ENCODE measurements at regions not wholly inside any gene's neighbourhood (a gene's known extent, or its start where the extent isn't known, plus 50 kb on each side); places are given as distances from the start of the nearest gene placed in this dataset.
A peak's percentile ranks its signal among the peaks of the same experiment; 100 is the strongest.
"Not testable (repeated sequence)": the region's sequence is repeated elsewhere in the genome, so short reads cannot be mapped to it uniquely, and the experiment has no call there.

GRCh38 chr16:29578898-29579297 is 72.7 kb upstream of the NPIPB12 start:
- H3K4me3 Mint-ChIP-seq; H3K27ac Mint-ChIP-seq; H3K27me3 Mint-ChIP-seq (ENCODE audit: low read depth); POLR2A ChIA-PET; DNase-seq; H3K9me3 Mint-ChIP-seq (ENCODE audit: insufficient read depth); CTCF ChIA-PET: not testable (repeated sequence)
- Mint-ChIP-seq H3K36me3 (ENCODE audit: low read depth) (peaks cover 20% of the 10 kb centered on the region), H3K4me1 (ENCODE audit: low read depth) (peaks cover 26% of the 10 kb centered on the region)
- peak; percentile 68 for ATAC-seq

- ATAC-seq; DNase-seq; H3K27ac Mint-ChIP-seq; H3K27me3 Mint-ChIP-seq (ENCODE audit: low read depth); POLR2A ChIA-PET; CTCF ChIA-PET; H3K4me3 Mint-ChIP-seq; H3K9me3 Mint-ChIP-seq (ENCODE audit: insufficient read depth): not testable (repeated sequence)
- peaks cover 16% of the 10 kb centered on the region for H3K36me3 Mint-ChIP-seq (ENCODE audit: low read depth)
- H3K4me1 Mint-ChIP-seq (ENCODE audit: low read depth) = peaks cover 35% of the 10 kb centered on the region
These were observed 75.6 kb upstream of the NPIPB12 start for GRCh38 chr16:29581764-29582163.

DNA sequence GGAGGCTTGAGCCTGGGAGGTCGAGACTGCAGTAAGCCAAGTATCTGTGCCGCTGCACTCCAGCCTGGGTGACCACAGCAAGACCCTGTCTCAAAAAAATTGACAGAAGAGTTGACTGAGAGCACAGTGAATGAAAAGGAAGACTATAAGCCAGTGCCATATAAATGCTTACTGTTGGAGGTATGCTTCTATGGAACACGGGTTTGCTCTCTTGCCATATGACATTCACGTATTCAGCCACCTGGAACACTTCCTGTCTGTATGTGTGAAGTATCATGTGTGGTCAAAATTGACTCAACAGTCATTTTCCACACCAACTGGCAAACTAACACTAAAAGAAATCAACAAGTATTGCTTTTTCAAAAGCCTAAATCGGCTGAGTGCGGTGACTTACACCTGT is 71.1 kb upstream of the SPN start:
- POLR2A ChIA-PET; CTCF ChIA-PET; H3K9me3 Mint-ChIP-seq (ENCODE audit: insufficient read depth); ATAC-seq; DNase-seq; H3K27ac Mint-ChIP-seq; H3K27me3 Mint-ChIP-seq (ENCODE audit: low read depth): not testable (repeated sequence)
- peaks cover 37% of the 10 kb centered on the region for H3K4me1 Mint-ChIP-seq (ENCODE audit: low read depth)
- peak overlapping the region; percentile 56 for H3K4me3 Mint-ChIP-seq
- peaks cover 21% of the 10 kb centered on the region for H3K36me3 Mint-ChIP-seq (ENCODE audit: low read depth)

DNA sequence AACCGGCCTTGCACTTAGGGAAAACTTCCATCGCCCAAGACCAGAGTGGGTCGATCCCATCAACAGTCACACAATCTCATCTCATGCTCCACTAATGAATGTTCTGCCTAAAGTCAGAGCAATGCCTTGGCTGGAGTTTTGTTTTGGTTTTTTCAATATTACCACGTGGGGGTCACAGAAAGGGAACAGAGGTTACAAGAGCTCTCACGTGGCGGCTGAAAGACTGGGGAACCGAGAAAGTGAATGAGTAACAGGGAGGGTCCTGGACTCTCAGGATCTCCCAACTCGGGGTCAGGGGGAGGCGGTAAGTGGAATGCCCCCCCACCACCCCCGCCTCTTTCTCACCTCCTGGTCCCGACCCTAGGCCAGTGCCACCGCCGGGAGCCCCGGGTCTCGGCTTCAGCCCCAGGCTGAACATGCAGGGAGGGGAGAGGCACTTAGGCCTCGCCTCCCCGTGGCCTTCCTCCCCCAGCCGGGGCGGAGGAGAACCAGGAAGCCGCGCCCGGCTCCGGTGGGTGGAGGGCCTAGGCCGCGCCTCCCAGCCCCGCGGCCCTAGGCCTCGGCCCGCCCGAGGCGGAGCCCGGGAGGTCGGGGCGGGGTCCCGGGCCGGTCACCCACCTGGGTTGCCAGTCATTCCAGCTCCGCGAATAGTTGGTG is 68.7 kb upstream of the SPN start:
- ChIA-PET CTCF (interaction anchor here (0.6 kb wide), 1 partner anchor 73 kb away, joined by 3 read pairs; no protein-coding TSS in a partner anchor), POLR2A (interaction anchor here (1.5 kb wide), 1 partner anchor 92 kb away, joined by 4 read pairs; no protein-coding TSS in a partner anchor)
- peak overlapping the region; percentile 79 for H3K4me3 Mint-ChIP-seq
- H3K27me3 Mint-ChIP-seq (ENCODE audit: low read depth); H3K9me3 Mint-ChIP-seq (ENCODE audit: insufficient read depth): not testable (repeated sequence)
- DNase-seq = peak; percentile 73
- H3K27ac Mint-ChIP-seq = peak overlapping the region; percentile 90
- H3K36me3 Mint-ChIP-seq (ENCODE audit: low read depth) = peaks cover 17% of the 10 kb centered on the region
- peaks cover 32% of the 10 kb centered on the region for H3K4me1 Mint-ChIP-seq (ENCODE audit: low read depth)
- peak; percentile 81 for ATAC-seq

DNA sequence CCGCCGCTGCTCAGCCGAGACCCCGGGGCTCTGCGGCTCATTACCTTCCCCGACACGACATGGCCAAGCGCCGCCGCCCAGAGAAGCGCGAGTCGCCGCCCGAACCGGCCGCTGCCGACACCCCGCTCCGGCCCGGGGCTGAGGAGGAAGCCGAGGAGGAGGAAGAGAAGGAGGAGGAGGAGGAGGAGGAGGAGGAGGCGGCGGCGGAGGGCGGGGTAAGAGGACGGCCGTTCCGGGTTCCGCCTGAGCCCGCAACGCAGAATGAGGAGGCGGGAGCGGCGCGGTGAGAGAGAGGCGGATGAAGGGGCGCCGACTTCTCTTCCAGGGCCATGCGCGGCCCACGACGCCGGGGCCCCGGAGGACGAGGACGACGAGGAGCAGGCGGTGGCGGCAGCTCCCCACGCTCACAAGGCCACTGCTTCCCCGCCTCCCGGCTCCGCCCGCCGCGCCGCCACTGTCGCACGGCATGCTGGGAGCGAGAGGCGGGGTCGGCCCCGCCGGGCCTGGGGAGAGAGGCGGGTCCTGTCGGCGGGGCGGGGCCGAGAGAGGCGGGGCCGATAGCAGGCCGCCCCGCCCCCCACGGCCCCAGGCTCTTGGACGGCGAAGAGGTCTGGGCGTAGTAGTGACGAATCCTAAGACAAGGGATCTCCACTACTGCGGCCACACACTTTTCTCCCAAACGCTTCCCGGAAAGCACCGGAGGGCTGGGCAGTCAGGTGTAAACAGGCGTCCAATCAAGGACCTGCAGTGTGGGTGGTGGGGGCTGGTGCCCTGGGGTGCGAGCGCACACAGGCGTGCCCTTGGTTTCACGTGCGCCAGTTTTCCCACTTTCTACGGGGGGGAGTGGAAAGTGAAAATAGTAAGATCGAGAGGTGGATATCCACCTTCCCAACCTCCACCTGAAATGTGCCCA is 67.9 kb upstream of the SPN start:
- CTCF ChIA-PET = interaction anchor here (0.6 kb wide), 1 partner anchor 72 kb away, joined by 3 read pairs; no protein-coding TSS in a partner anchor
- H3K36me3 Mint-ChIP-seq (ENCODE audit: low read depth) = peaks cover 17% of the 10 kb centered on the region
- not testable (repeated sequence) for H3K27me3 Mint-ChIP-seq (ENCODE audit: low read depth); H3K9me3 Mint-ChIP-seq (ENCODE audit: insufficient read depth)
- POLR2A ChIA-PET = interaction anchor here (1.5 kb wide), 1 partner anchor 91 kb away, joined by 4 read pairs; no protein-coding TSS in a partner anchor
- DNase-seq = peak; percentile 92
- H3K4me3 Mint-ChIP-seq = peak overlapping the region; percentile 77
- peak overlapping the region; percentile 90 for H3K27ac Mint-ChIP-seq
- peaks cover 33% of the 10 kb centered on the region for H3K4me1 Mint-ChIP-seq (ENCODE audit: low read depth)
- peak; percentile 80 for ATAC-seq

GRCh38 chr16:29597030-29597429 is 66.0 kb upstream of the SPN start:
- H3K4me3 Mint-ChIP-seq; H3K27me3 Mint-ChIP-seq (ENCODE audit: low read depth); POLR2A ChIA-PET; H3K9me3 Mint-ChIP-seq (ENCODE audit: insufficient read depth); CTCF ChIA-PET; ATAC-seq; DNase-seq; H3K27ac Mint-ChIP-seq: not testable (repeated sequence)
- peaks cover 25% of the 10 kb centered on the region for H3K36me3 Mint-ChIP-seq (ENCODE audit: low read depth)
- H3K4me1 Mint-ChIP-seq (ENCODE audit: low read depth) = peaks cover 40% of the 10 kb centered on the region

GRCh38 chr16:29600111-29601000 is 62.7 kb upstream of the SPN start:
- H3K9me3 Mint-ChIP-seq (ENCODE audit: insufficient read depth); CTCF ChIA-PET; H3K27me3 Mint-ChIP-seq (ENCODE audit: low read depth): not testable (repeated sequence)
- Mint-ChIP-seq H3K36me3 (ENCODE audit: low read depth) (peaks cover 34% of the 10 kb centered on the region), H3K4me3 (peak overlapping the region; percentile 79), H3K4me1 (ENCODE audit: low read depth) (peaks cover 59% of the 10 kb centered on the region), H3K27ac (peak overlapping the region; percentile 93)
- ATAC-seq = peak; percentile 75
- POLR2A ChIA-PET = interaction anchor here (0.6 to 1.2 kb wide), 4 partner anchors 46 to 474 kb away, joined by 3 to 5 read pairs (median 4); no protein-coding TSS in a partner anchor
- peak; percentile 84 for DNase-seq

DNA sequence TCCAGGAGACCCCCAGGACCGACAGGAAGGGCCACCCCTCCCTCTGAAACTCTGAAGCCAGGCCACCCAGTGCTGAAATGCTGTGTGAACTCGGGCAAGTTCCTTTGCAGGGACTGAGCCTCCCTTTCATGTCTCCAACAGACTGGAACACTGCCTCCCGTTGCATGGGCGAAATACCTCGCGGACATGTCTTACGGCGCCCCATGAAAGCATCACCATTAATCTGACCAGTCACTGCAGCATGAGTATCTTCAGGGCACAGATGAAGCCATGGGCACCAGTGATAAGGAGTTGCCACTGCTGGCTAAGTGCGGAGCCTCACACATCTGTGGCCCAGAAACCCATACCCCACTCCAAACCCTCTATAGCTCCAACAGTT is 60.8 kb upstream of the SPN start:
- Mint-ChIP-seq H3K4me1 (ENCODE audit: low read depth) (peaks cover 59% of the 10 kb centered on the region), H3K4me3 (peak overlapping the region; percentile 69), H3K36me3 (ENCODE audit: low read depth) (peaks cover 30% of the 10 kb centered on the region), H3K27ac (peak overlapping the region; percentile 84)
- H3K9me3 Mint-ChIP-seq (ENCODE audit: insufficient read depth); DNase-seq; H3K27me3 Mint-ChIP-seq (ENCODE audit: low read depth); CTCF ChIA-PET; ATAC-seq; POLR2A ChIA-PET: not testable (repeated sequence)

- H3K27me3 Mint-ChIP-seq (ENCODE audit: low read depth); ATAC-seq; CTCF ChIA-PET; H3K9me3 Mint-ChIP-seq (ENCODE audit: insufficient read depth); DNase-seq; H3K4me3 Mint-ChIP-seq; POLR2A ChIA-PET: not testable (repeated sequence)
- H3K36me3 Mint-ChIP-seq (ENCODE audit: low read depth) = peaks cover 33% of the 10 kb centered on the region
- H3K27ac Mint-ChIP-seq = peak overlapping the region; percentile 84
- peaks cover 64% of the 10 kb centered on the region for H3K4me1 Mint-ChIP-seq (ENCODE audit: low read depth)
These were observed 60.4 kb upstream of the SPN start for GRCh38 chr16:29602683-29603088.

DNA sequence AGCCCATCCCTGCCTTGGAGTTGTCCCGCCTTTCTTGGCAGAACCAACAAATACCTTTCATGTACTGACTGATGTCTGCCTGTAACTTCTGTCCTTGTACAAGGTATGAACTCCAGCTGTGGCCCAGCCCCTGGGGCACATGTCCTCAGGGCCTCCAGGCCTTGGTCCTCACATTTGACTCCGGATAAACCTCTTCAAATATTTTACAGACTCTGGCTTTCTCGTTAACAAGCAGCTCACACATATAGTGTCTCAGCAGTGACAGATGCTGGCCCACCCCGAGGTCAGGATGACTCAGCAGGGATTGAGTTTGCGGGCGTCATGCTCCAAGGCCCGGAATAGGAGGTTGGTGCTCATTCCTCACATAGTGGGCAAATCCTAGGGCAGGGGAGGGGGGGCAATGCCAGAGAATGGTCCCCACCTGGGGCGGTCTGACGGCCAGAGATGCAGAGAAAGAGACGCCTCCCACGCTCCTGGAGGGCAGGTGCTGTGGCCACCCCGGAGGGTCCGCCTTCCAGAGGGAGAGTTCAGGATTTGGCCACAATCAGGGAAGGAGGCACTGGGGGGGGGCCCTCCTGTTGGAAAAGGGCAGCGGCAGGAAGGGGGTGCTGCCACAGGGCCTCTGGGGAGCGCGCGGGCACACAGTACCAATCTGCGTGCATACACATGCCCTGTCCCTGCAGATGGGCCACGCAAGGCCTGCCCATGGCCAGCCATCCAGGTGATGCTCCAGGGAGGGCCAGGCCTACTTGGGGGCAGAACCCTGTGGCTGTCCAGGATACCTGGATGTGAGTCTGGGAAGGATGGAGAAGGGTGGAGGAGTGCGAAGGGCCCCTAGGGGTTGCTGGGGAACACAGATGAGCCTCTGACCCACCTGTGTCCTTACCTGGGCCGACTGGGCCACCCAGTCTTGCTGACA is 58.2 kb upstream of the SPN start:
- H3K27ac Mint-ChIP-seq = peak overlapping the region; percentile 65
- ATAC-seq; H3K4me3 Mint-ChIP-seq; H3K9me3 Mint-ChIP-seq (ENCODE audit: insufficient read depth); H3K27me3 Mint-ChIP-seq (ENCODE audit: low read depth); DNase-seq; POLR2A ChIA-PET; CTCF ChIA-PET: not testable (repeated sequence)
- peaks cover 36% of the 10 kb centered on the region for H3K36me3 Mint-ChIP-seq (ENCODE audit: low read depth)
- H3K4me1 Mint-ChIP-seq (ENCODE audit: low read depth) = peaks cover 63% of the 10 kb centered on the region

Measured in activated CD8-positive, alpha-beta T cell treated with anti-CD3 and anti-CD28 coated beads, Interleukin-2, amount 10 ng/mL, durations not matched to agents 7 days and 5 days (primary cell).